NCI-H2081 treated with DMSO at 0.1 percent for 48 hours (cell line): ENCODE measurements at regions not wholly inside any gene's neighbourhood (a gene's known extent, or its start where the extent isn't known, plus 50 kb on each side); places are given as distances from the start of the nearest gene placed in this dataset.
A peak's percentile ranks its signal among the peaks of the same experiment; 100 is the strongest.

Experiments used
- DNase-seq: peaks from one replicate; lab custom pipeline; 2025; lab: John Stamatoyannopoulos, UW

- DNase-seq = peak; percentile 31
Observed at GRCh38 chr22:49093192-49093880, 734.3 kb downstream of the BRD1 start.

- no peak for DNase-seq
Observed at GRCh38 chr22:49092716-49093115, 735.0 kb downstream of the BRD1 start.

- DNase-seq = no peak
Observed at GRCh38 chr22:49091917-49092545, 735.6 kb downstream of the BRD1 start.

GRCh38 chr22:49091451-49091850 lies 736.2 kb downstream of the BRD1 start:
- no peak for DNase-seq

- no peak for DNase-seq
Observed at GRCh38 chr22:49090853-49091135, 736.9 kb downstream of the BRD1 start.

GRCh38 chr22:49090061-49090852 lies 737.4 kb downstream of the BRD1 start:
- DNase-seq = no peak

- no peak for DNase-seq
Observed at GRCh38 chr22:49088801-49089791, 738.6 kb downstream of the BRD1 start.

GRCh38 chr22:49087716-49088601 lies 739.7 kb downstream of the BRD1 start:
- DNase-seq = no peak

GRCh38 chr22:49087198-49087597 lies 740.5 kb downstream of the BRD1 start:
- no peak for DNase-seq

GRCh38 chr22:49086606-49087157 lies 741.0 kb downstream of the BRD1 start:
- DNase-seq = no peak

- DNase-seq = no peak
Observed at GRCh38 chr22:49086181-49086580, 741.5 kb downstream of the BRD1 start.

GRCh38 chr22:49084206-49084605 lies 743.5 kb downstream of the BRD1 start:
- no peak for DNase-seq

- no peak for DNase-seq
Observed at GRCh38 chr22:49083607-49084006, 744.1 kb downstream of the BRD1 start.

GRCh38 chr22:49082451-49082850 lies 745.2 kb downstream of the BRD1 start:
- DNase-seq = no peak

GRCh38 chr22:49081926-49082325 lies 745.7 kb downstream of the BRD1 start:
- no peak for DNase-seq

- DNase-seq = no peak
Observed at GRCh38 chr22:49081261-49081666, 746.4 kb downstream of the BRD1 start.

- DNase-seq = no peak
Observed at GRCh38 chr22:49080631-49081030, 747.0 kb downstream of the BRD1 start.

- DNase-seq = no peak
Observed at GRCh38 chr22:49079743-49080500, 747.8 kb downstream of the BRD1 start.

- DNase-seq = no peak
Observed at GRCh38 chr22:49079027-49079725, 748.5 kb downstream of the BRD1 start.
